Activated T-helper 1 cell treated with anti-CD3 and anti-CD28 coated beads, Interleukin-12 subunit alpha, Interleukin-12 subunit beta, Interleukin-2, Interleukin-4 antibody, amounts not matched to agents 30 ng/mL and 10 ng/mL and 1 ng/mL, durations not matched to agents 14 hours and 24 hours and 36 hours (primary cell): ENCODE measurements at regions not wholly inside any gene's neighbourhood (a gene's known extent, or its start where the extent isn't known, plus 50 kb on each side); places are given as distances from the start of the nearest gene placed in this dataset.

ENCODE experiments used
- DNase-seq: peaks from one replicate; pipeline ENCODE4 v3.0.0; 2021; ENCODE audit warnings: low spot score
- H3K27ac Mint-ChIP-seq: one replicate; pipeline ENCODE4 v1.8.0; 2021; ENCODE audit warnings: mild to moderate bottlenecking, mixed read lengths
- H3K27me3 Mint-ChIP-seq: one replicate; pipeline ENCODE4 v1.8.0; 2022; ENCODE audit warnings: mild to moderate bottlenecking, moderate library complexity, mixed read lengths; ENCODE audit not compliant: insufficient read depth
- H3K36me3 Mint-ChIP-seq: one replicate; pipeline ENCODE4 v1.8.0; 2021; ENCODE audit warnings: low read depth, mixed read lengths
- H3K4me1 Mint-ChIP-seq: one replicate; pipeline ENCODE4 v1.8.0; 2021; ENCODE audit warnings: low read depth, mixed read lengths
- H3K4me3 Mint-ChIP-seq: one replicate; pipeline ENCODE4 v1.8.0; 2021; ENCODE audit warnings: mild to moderate bottlenecking, moderate library complexity, mixed read lengths
- H3K9me3 Mint-ChIP-seq: one replicate; pipeline ENCODE4 v1.8.0; 2021; ENCODE audit warnings: mixed read lengths
- intact Hi-C: fragments of 100-400 bp; cut with micrococcal nuclease; formaldehyde crosslinking; loops from one replicate; pipeline ENCODE4 v1.15.1; 2024

DNA sequence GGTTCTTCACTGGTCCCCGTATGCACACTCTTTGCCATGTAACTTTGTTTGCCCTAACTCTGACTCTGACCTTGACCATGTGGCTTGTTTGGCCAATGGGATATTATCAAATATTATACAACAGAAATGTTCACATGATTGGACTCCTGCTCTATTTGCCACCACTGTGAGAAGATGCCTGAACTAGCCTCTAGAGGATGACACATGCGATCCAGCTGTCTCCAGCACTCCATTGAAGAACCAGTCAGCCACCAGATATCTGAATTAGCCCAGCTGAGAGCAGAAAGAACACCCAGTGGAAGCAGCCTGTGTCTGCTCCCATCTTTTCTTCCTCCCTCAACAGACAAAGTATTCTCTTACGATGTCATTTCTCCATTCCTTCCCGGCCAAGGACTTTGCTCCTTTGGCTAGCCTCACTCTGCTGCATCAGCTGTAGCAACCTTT is 412.1 kb downstream of the IRS1 start:
- no peaks in the 10 kb centered on the region for H3K4me1 Mint-ChIP-seq
- no peak overlapping the region for H3K4me3 Mint-ChIP-seq
- H3K27ac Mint-ChIP-seq = no peak overlapping the region
- intact Hi-C loops = no loop called here
- peaks cover 4% of the 10 kb centered on the region for H3K27me3 Mint-ChIP-seq
- H3K36me3 Mint-ChIP-seq = no peaks in the 10 kb centered on the region
- no peak for DNase-seq
- H3K9me3 Mint-ChIP-seq = no peaks in the 10 kb centered on the region

- Mint-ChIP-seq H3K36me3 (no peaks in the 10 kb centered on the region), H3K9me3 (no peaks in the 10 kb centered on the region), H3K27me3 (peaks cover 3% of the 10 kb centered on the region), H3K4me3 (no peak overlapping the region), H3K27ac (no peak overlapping the region), H3K4me1 (no peaks in the 10 kb centered on the region)
- no peak for DNase-seq
- intact Hi-C loops = no loop called here
These were observed 416.2 kb downstream of the IRS1 start for GRCh38 chr2:226383461-226383860.

GRCh38 chr2:226380679-226381078 is 418.9 kb downstream of the IRS1 start:
- H3K9me3 Mint-ChIP-seq = no peaks in the 10 kb centered on the region
- no peak overlapping the region for H3K27ac Mint-ChIP-seq
- H3K4me1 Mint-ChIP-seq = no peaks in the 10 kb centered on the region
- H3K27me3 Mint-ChIP-seq = peaks cover 12% of the 10 kb centered on the region
- H3K4me3 Mint-ChIP-seq = no peak overlapping the region
- no peaks in the 10 kb centered on the region for H3K36me3 Mint-ChIP-seq
- intact Hi-C loops = no loop called here
- no peak for DNase-seq

DNA sequence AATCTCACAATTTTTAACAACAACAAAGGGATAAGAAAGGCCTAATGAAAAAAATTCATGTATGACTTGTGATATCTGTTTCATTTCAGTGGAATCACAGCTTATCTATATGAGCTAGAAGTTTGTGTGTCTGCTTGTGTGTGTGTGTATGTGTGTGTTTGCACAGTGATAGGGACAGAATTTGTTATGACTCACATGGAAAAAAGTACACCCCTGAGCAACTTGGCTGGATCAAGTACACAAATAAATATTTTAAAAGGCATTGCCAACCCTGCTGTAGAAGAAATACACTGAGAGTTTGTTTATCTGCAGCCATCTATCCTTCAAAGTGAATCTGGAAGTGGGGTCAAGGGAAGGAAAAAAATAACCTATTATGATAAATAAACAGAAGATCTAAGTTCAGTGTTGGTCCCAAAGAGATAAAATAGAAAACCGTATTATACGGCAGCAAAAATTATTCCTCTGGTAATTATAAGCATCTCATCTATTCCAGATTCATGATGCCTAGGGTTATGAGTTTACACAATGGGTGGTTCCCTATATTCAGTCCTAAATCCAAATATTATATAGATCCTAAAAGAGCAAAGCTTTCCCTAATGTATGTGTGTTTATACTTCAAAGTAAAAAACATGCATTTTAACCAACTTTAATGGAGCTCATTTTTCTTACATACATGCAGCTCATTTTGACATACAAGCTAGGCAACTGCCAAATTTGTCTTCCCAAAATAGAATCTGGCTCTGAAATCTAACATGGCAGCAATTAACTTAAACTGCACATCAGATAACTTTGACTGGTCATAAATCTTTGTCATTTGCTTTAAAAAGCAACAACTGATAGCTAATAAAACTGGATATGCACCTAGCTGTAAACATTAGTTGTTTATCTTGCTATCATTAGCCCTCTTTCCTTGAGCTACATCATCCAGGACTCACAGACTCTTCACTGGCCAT is 420.6 kb downstream of the IRS1 start:
- intact Hi-C loops = no loop called here
- H3K4me1 Mint-ChIP-seq = no peaks in the 10 kb centered on the region
- H3K36me3 Mint-ChIP-seq = no peaks in the 10 kb centered on the region
- no peaks in the 10 kb centered on the region for H3K9me3 Mint-ChIP-seq
- no peak overlapping the region for H3K27ac Mint-ChIP-seq
- H3K27me3 Mint-ChIP-seq = peaks cover 18% of the 10 kb centered on the region
- no peak for DNase-seq
- no peak overlapping the region for H3K4me3 Mint-ChIP-seq

GRCh38 chr2:226376516-226377180 is 423.0 kb downstream of the IRS1 start:
- no peak for DNase-seq
- Mint-ChIP-seq H3K4me1 (no peaks in the 10 kb centered on the region), H3K27me3 (peaks cover 20% of the 10 kb centered on the region), H3K4me3 (no peak overlapping the region), H3K27ac (no peak overlapping the region), H3K9me3 (no peaks in the 10 kb centered on the region), H3K36me3 (no peaks in the 10 kb centered on the region)
- intact Hi-C loops = no loop called here

DNA sequence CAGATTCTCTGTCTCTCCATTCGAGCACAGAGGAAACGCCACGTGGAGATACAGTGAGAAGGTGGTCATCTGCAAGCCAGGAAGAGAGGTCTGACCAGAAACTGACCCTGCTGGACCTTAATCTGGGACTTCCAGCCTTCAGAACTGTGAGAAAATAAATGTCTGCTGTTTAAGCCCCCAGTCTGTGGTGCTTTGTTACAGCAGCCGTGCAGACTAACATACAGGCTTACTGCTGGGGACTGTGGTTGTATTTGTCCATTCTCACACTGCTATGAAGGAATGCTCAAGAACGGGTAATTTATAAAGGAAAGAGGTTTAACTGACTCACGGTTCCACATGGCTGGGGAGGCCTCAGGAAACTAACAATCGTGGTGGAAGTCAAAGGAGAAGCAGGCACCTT is 432.7 kb downstream of the IRS1 start:
- H3K27me3 Mint-ChIP-seq = peaks cover 8% of the 10 kb centered on the region
- H3K27ac Mint-ChIP-seq = no peak overlapping the region
- no peaks in the 10 kb centered on the region for H3K36me3 Mint-ChIP-seq
- H3K4me3 Mint-ChIP-seq = no peak overlapping the region
- no peaks in the 10 kb centered on the region for H3K9me3 Mint-ChIP-seq
- intact Hi-C loops = no loop called here
- DNase-seq = no peak
- H3K4me1 Mint-ChIP-seq = no peaks in the 10 kb centered on the region

DNA sequence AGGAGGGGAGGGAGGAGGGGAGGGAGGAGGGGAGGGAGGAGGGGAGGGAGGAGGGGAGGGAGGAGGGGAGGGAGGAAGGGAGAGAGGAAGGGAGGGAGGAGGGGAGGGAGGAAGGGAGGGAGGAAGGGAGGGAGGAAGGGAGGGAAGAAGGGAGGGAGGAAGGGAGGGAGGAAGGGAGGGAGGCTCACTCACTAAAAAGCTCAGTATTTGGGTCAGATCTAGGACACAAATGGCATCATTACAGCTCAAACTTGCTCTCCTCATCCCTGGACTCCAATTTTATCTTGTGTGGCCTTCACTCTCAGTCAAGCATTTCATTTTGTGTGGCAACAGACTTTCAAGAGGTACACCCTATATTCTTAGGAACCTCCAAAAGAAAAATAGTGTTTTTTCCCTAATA is 435.4 kb downstream of the IRS1 start:
- Mint-ChIP-seq H3K9me3 (no peaks in the 10 kb centered on the region), H3K4me3 (no peak overlapping the region), H3K36me3 (no peaks in the 10 kb centered on the region), H3K4me1 (no peaks in the 10 kb centered on the region), H3K27me3 (peaks cover 12% of the 10 kb centered on the region), H3K27ac (no peak overlapping the region)
- intact Hi-C loops = no loop called here
- DNase-seq = no peak

GRCh38 chr2:226362980-226363379 is 436.6 kb downstream of the IRS1 start:
- Mint-ChIP-seq H3K36me3 (no peaks in the 10 kb centered on the region), H3K27me3 (peaks cover 17% of the 10 kb centered on the region), H3K4me1 (no peaks in the 10 kb centered on the region), H3K27ac (no peak overlapping the region), H3K4me3 (no peak overlapping the region), H3K9me3 (no peaks in the 10 kb centered on the region)
- no peak for DNase-seq
- intact Hi-C loops = no loop called here

DNA sequence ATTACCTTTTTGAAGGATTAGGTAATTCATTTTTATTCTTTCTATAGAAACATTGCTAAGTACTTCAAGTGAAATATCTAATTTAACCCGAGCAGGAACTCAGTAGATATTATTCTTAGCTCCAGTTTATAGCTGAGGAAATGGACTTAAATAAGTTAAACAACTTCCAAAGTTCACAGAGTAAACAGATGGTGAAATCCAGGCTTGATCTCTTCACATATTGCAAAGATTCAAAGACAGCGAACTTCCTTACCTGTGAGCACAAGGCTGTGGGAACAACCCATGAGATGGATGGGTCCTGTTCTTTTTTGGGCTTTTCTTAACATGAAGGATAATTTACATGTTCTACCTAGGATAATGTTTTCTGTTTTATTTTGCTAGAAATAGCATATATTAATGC is 439.0 kb downstream of the IRS1 start:
- Mint-ChIP-seq H3K27me3 (peaks cover 17% of the 10 kb centered on the region), H3K4me1 (no peaks in the 10 kb centered on the region), H3K9me3 (no peaks in the 10 kb centered on the region), H3K4me3 (no peak overlapping the region), H3K27ac (no peak overlapping the region), H3K36me3 (no peaks in the 10 kb centered on the region)
- intact Hi-C loops = no loop called here
- no peak for DNase-seq

DNA sequence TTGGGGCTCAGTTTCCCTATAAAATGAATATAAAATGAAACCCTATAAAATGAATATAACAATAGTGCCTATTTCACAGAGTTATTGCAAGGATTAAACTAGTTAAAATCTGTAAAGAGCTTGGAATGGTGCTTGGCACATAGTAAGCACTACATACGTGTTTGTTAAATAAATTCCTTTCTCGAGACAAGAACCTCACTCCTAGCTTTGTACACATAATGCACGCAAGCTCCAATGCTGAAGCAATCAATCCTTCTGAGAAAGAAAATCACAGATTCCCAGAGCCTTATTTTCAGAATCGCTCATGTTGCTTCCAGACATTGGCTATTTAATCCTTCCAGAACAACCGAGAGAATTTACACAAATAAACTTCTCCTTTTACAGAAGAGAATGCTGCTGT is 440.9 kb downstream of the IRS1 start:
- H3K4me3 Mint-ChIP-seq = no peak overlapping the region
- H3K27me3 Mint-ChIP-seq = peaks cover 12% of the 10 kb centered on the region

GRCh38 chr2:226357816-226358215 is 441.8 kb downstream of the IRS1 start:
- no peaks in the 10 kb centered on the region for H3K9me3 Mint-ChIP-seq
- H3K36me3 Mint-ChIP-seq = no peaks in the 10 kb centered on the region
- no peak overlapping the region for H3K4me3 Mint-ChIP-seq
- H3K27me3 Mint-ChIP-seq = peaks cover 12% of the 10 kb centered on the region
- no peak overlapping the region for H3K27ac Mint-ChIP-seq
- DNase-seq = no peak
- intact Hi-C loops = no loop called here
- no peaks in the 10 kb centered on the region for H3K4me1 Mint-ChIP-seq

More for the DNA sequence above, 440.9 kb downstream of the IRS1 start:
- Mint-ChIP-seq H3K27ac (no peak overlapping the region), H3K36me3 (no peaks in the 10 kb centered on the region), H3K4me1 (no peaks in the 10 kb centered on the region), H3K9me3 (no peaks in the 10 kb centered on the region)
- intact Hi-C loops = no loop called here
- no peak for DNase-seq

DNA sequence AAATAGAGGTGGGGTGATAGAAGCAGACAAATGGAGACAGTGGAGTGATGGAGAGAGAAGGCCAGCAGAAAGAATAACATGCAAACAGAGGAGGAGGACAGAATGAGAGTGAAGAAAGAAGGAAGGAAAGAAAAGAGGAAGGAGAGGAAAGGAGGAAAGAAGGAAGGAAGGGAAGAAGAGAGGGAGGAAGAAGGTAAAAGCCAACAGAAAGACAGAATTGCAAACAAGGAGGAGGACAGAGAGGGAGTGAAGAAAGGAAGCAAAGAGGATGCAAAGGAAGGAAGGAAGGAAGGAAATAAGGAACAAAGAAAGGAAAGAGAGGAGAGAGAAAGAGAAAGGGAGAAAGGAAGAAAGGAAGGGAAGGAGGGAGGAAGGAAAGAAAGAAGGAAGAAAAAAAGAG is 444.0 kb downstream of the IRS1 start:
- Mint-ChIP-seq H3K27ac (no peak overlapping the region), H3K4me1 (no peaks in the 10 kb centered on the region), H3K36me3 (no peaks in the 10 kb centered on the region), H3K4me3 (no peak overlapping the region), H3K9me3 (no peaks in the 10 kb centered on the region), H3K27me3 (peaks cover 7% of the 10 kb centered on the region)
- intact Hi-C loops = no loop called here
- DNase-seq = no peak

GRCh38 chr2:226354434-226354833 is 445.2 kb downstream of the IRS1 start:
- Mint-ChIP-seq H3K4me1 (no peaks in the 10 kb centered on the region), H3K27ac (no peak overlapping the region), H3K9me3 (no peaks in the 10 kb centered on the region), H3K27me3 (peaks cover 7% of the 10 kb centered on the region), H3K4me3 (no peak overlapping the region), H3K36me3 (no peaks in the 10 kb centered on the region)
- intact Hi-C loops = no loop called here
- no peak for DNase-seq
